ENCODE measurements at regions not wholly inside any gene's neighbourhood (a gene's known extent, or its start where the extent isn't known, plus 50 kb on each side); places are given as distances from the start of the nearest gene placed in this dataset.
"Not testable (repeated sequence)": the region's sequence is repeated elsewhere in the genome, so short reads cannot be mapped to it uniquely, and the experiment has no call there.

DNA sequence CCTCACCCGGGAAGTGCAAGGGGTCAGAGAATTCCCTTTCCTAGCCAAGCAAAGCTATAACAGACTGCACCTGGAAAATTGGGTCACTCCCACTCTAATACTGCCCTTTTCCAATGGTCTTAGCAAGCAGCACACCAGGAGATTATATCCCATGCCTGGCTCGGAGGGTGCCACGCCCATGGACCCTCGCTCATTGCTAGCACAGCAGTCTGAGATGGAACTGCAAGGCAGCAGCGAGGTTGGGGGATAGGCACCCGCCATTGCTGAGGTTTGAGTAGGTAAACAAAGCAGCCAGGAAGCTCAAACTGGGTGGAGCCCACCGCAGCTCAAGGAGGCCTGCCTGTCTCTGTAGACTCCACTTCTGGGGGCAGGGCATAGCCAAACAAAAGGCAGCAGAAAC is 386.5 kb downstream of the CENPW start:
- H2AK5ac ChIP-seq (ENCODE audit: low read depth, low read length); H2BK15ac ChIP-seq (ENCODE audit: low read depth, low read length); H3K4ac ChIP-seq (ENCODE audit: low read depth, low read length); H3K27me3 ChIP-seq (ENCODE audit: control insufficient read depth, insufficient read depth, low read length); H3K79me1 ChIP-seq (ENCODE audit: low read depth in 1 of 2, low read length in 2 of 2); H3K9me1 ChIP-seq (ENCODE audit: insufficient read depth, low read length); H4K91ac ChIP-seq (ENCODE audit: insufficient read depth, low read depth, low read length); H2BK5ac ChIP-seq (ENCODE audit: low read depth, low read length, poor library complexity, severe bottlenecking); H4K20me1 ChIP-seq (ENCODE audit: insufficient read depth, low read length); H2BK120ac ChIP-seq (ENCODE audit: low read depth, low read length); H3K9ac ChIP-seq (ENCODE audit: low read depth, low read length); H3K9me3 ChIP-seq (ENCODE audit: control insufficient read depth, insufficient read depth, low read length); H3K23ac ChIP-seq (ENCODE audit: low read depth, low read length); H3K18ac ChIP-seq (ENCODE audit: low read depth, low read length); BruUV-seq (replicated peaks); H3K14ac ChIP-seq (replicated peaks; ENCODE audit: low read depth, low read length); H3K4me1 ChIP-seq (ENCODE audit: control insufficient read depth, insufficient read depth, low read length); H4K5ac ChIP-seq (ENCODE audit: low read depth, low read length); POLR2A ChIA-PET (ENCODE audit: unreplicated experiment); H3K4me2 ChIP-seq (ENCODE audit: low read depth, low read length); intact Hi-C loops (cut with micrococcal nuclease); in situ Hi-C loops (cut with MboI; ENCODE audit: low sequenced_read_pairs); H2BK20ac ChIP-seq (ENCODE audit: low read depth, low read length); H4K8ac ChIP-seq (ENCODE audit: low read depth in 2 of 2, low read length in 2 of 2); H2AK9ac ChIP-seq (replicated peaks; ENCODE audit: low read depth, low read length, poor library complexity); H3K56ac ChIP-seq (ENCODE audit: extremely low read depth, insufficient read depth, low read length); ATAC-seq (ENCODE audit: low read depth); H3K4me3 ChIP-seq (ENCODE audit: insufficient read depth, low read depth, low read length); H3K27ac ChIP-seq (ENCODE audit: insufficient read depth, low read length); CTCF ChIA-PET; H3K36me3 ChIP-seq (ENCODE audit: control insufficient read depth, insufficient read depth, low read length); dilution Hi-C loops (cut with HindIII; ENCODE audit: low sequenced_read_pairs, unreplicated experiment); DNase-seq; H2AFZ ChIP-seq (replicated peaks; ENCODE audit: low read length, poor library complexity): not testable (repeated sequence)
- no CpG with 5 or more reads among the region's 7 CpGs for WGBS, 2 experiments (ENCODE audit: extremely low coverage in 2 of 2, insufficient read length in 1 of 2)
